ENCODE measurements at regions not wholly inside any gene's neighbourhood (a gene's known extent, or its start where the extent isn't known, plus 50 kb on each side); places are given as distances from the start of the nearest gene placed in this dataset.

GRCh38 chr12:34348064-34348463 is 325.8 kb downstream of the ALG10 start:
- DNase-seq: no peak

- no peak for DNase-seq
Observed at GRCh38 chr12:34348836-34349672, 326.8 kb downstream of the ALG10 start.

- no peak for DNase-seq
Observed at GRCh38 chr12:34349673-34349961, 327.3 kb downstream of the ALG10 start.

GRCh38 chr12:34350092-34351041 is 328.1 kb downstream of the ALG10 start:
- DNase-seq: no peak

- no peak for DNase-seq
Observed at GRCh38 chr12:34352098-34352497, 329.8 kb downstream of the ALG10 start.

- no peak for DNase-seq
Observed at GRCh38 chr12:34354239-34355200, 332.2 kb downstream of the ALG10 start.

- no peak for DNase-seq
Observed at GRCh38 chr12:34356233-34356987, 334.1 kb downstream of the ALG10 start.

GRCh38 chr12:34357791-34358190 is 335.5 kb downstream of the ALG10 start:
- DNase-seq: no peak

GRCh38 chr12:34358198-34358597 is 335.9 kb downstream of the ALG10 start:
- no peak for DNase-seq

- no peak for DNase-seq
Observed at GRCh38 chr12:34361721-34362316, 339.5 kb downstream of the ALG10 start.

GRCh38 chr12:34363050-34363673 is 340.9 kb downstream of the ALG10 start:
- DNase-seq: no peak

GRCh38 chr12:34368079-34368478 is 345.8 kb downstream of the ALG10 start:
- no peak for DNase-seq

GRCh38 chr12:34371050-34371449 is 348.8 kb downstream of the ALG10 start:
- no peak for DNase-seq

GRCh38 chr12:34372003-34372402 is 349.7 kb downstream of the ALG10 start:
- no peak for DNase-seq

GRCh38 chr12:34373926-34374325 is 351.6 kb downstream of the ALG10 start:
- DNase-seq: no peak

- DNase-seq: no peak
Observed at GRCh38 chr12:34376133-34376799, 354.0 kb downstream of the ALG10 start.

GRCh38 chr12:34377243-34378035 is 355.1 kb downstream of the ALG10 start:
- DNase-seq: no peak

- no peak for DNase-seq
Observed at GRCh38 chr12:34379142-34379541, 356.8 kb downstream of the ALG10 start.

- DNase-seq: no peak
Observed at GRCh38 chr12:34384693-34385092, 362.4 kb downstream of the ALG10 start.

GRCh38 chr12:34386016-34386415 is 363.7 kb downstream of the ALG10 start:
- no peak for DNase-seq

Measured in activated effector memory CD4-positive, alpha-beta T cell treated with Interleukin-2 at 50 U/mL for 16 hours (primary cell).